Embryonic facial prominence (tissue), 1 donor: ENCODE measurements at regions not wholly inside any gene's neighbourhood (a gene's known extent, or its start where the extent isn't known, plus 50 kb on each side); places are given as distances from the start of the nearest gene placed in this dataset.
"Not testable (repeated sequence)": the region's sequence is repeated elsewhere in the genome, so short reads cannot be mapped to it uniquely, and the experiment has no call there.

Experiments
- DNase-seq: peaks from one replicate; pipeline ENCODE4 v3.0.0-alpha.2; 2016; ENCODE audit errors: extremely low spot score

GRCh38 chr2:129805899-129806298 lies 173.6 kb upstream of the RAB6C start:
- DNase-seq = no peak

- no peak for DNase-seq
These were observed 173.1 kb upstream of the RAB6C start for GRCh38 chr2:129806317-129806716.

- DNase-seq = no peak
These were observed 172.5 kb upstream of the RAB6C start for GRCh38 chr2:129806990-129807389.

- not testable (repeated sequence) for DNase-seq
These were observed 171.7 kb upstream of the RAB6C start for GRCh38 chr2:129807642-129808338.

GRCh38 chr2:129810521-129810920 lies 168.9 kb upstream of the RAB6C start:
- DNase-seq = no peak

GRCh38 chr2:129812071-129812470 lies 167.4 kb upstream of the RAB6C start:
- DNase-seq = no peak

- no peak for DNase-seq
These were observed 166.8 kb upstream of the RAB6C start for GRCh38 chr2:129812654-129813053.

- DNase-seq = no peak
These were observed 166.1 kb upstream of the RAB6C start for GRCh38 chr2:129813404-129813803.

- no peak for DNase-seq
These were observed 162.5 kb upstream of the RAB6C start for GRCh38 chr2:129816813-129817574.

GRCh38 chr2:129819855-129820254 lies 159.6 kb upstream of the RAB6C start:
- no peak for DNase-seq

- DNase-seq = no peak
These were observed 158.6 kb upstream of the RAB6C start for GRCh38 chr2:129820908-129821307.

- no peak for DNase-seq
These were observed 158.0 kb upstream of the RAB6C start for GRCh38 chr2:129821445-129821844.

GRCh38 chr2:129823044-129823443 lies 156.4 kb upstream of the RAB6C start:
- DNase-seq = no peak

- no peak for DNase-seq
These were observed 152.0 kb upstream of the RAB6C start for GRCh38 chr2:129827311-129828090.

GRCh38 chr2:129828792-129829191 lies 150.7 kb upstream of the RAB6C start:
- no peak for DNase-seq

- no peak for DNase-seq
These were observed 149.9 kb upstream of the RAB6C start for GRCh38 chr2:129829588-129829987.

GRCh38 chr2:129831018-129831417 lies 148.4 kb upstream of the RAB6C start:
- DNase-seq = no peak

- not testable (repeated sequence) for DNase-seq
These were observed 146.0 kb upstream of the RAB6C start for GRCh38 chr2:129833465-129833864.

GRCh38 chr2:129847043-129847442 lies 132.4 kb upstream of the RAB6C start:
- DNase-seq = no peak

GRCh38 chr2:129849559-129850160 lies 129.8 kb upstream of the RAB6C start:
- DNase-seq = peak; percentile 80

GRCh38 chr2:129857200-129857599 lies 122.3 kb upstream of the RAB6C start:
- DNase-seq = no peak

- DNase-seq = no peak
These were observed 120.3 kb upstream of the RAB6C start for GRCh38 chr2:129859175-129859574.
